Fibroblast of lung (primary cell): ENCODE measurements at regions not wholly inside any gene's neighbourhood (a gene's known extent, or its start where the extent isn't known, plus 50 kb on each side); places are given as distances from the start of the nearest gene placed in this dataset.

Source experiments
- DNase-seq, 2 donors: peaks; one replicate each; pipeline versions ENCODE4 v3.0.0 to v3.0.0-alpha.2; 2010; ENCODE audit warnings: low read depth in 2 of 2
- H2AFZ ChIP-seq: 2 replicates; pipeline ENCODE4 v1.5.1; 2012; ENCODE audit warnings: low read length, control low read depth, inconsistent platforms
- H3K27ac ChIP-seq: 2 replicates; pipeline ENCODE4 v1.5.1; 2011; ENCODE audit warnings: low read length, control low read depth; ENCODE audit not compliant: insufficient read depth
- H3K27me3 ChIP-seq: 2 replicates; pipeline ENCODE4 v1.5.1; 2011; ENCODE audit warnings: mild to moderate bottlenecking, low read length; ENCODE audit not compliant: control insufficient read depth, insufficient read depth
- H3K36me3 ChIP-seq: 2 replicates; pipeline ENCODE4 v1.5.1; 2011; ENCODE audit warnings: low read length; ENCODE audit not compliant: control insufficient read depth, insufficient read depth
- H3K4me1 ChIP-seq: 2 replicates; pipeline ENCODE4 v1.5.1; 2011; ENCODE audit warnings: low read length; ENCODE audit not compliant: control insufficient read depth, insufficient read depth; ENCODE audit errors: extremely low read depth
- H3K4me2 ChIP-seq: 2 replicates; pipeline ENCODE4 v1.5.1; 2011; ENCODE audit warnings: low read length, control low read depth; ENCODE audit not compliant: insufficient read depth; ENCODE audit errors: extremely low read depth
- H3K4me3 ChIP-seq, 4 experiments: fragments of 200-600 bp in 1 of 4; sonication (generic) in 1 of 4; replicated peaks in 1 of 4; 2 replicates each; pipeline ENCODE4 v1.5.1; 2011 to 2016; ENCODE audit warnings: low read length in 4 of 4, low read depth in 3 of 4, mild to moderate bottlenecking in 3 of 4, control low read depth in 2 of 4, inconsistent platforms in 1 of 4, mixed read lengths in 1 of 4; ENCODE audit not compliant: insufficient read depth in 1 of 4; ENCODE audit errors: control extremely low read depth in 1 of 4
- H3K79me2 ChIP-seq: 2 replicates; pipeline ENCODE4 v1.5.1; 2012; ENCODE audit warnings: mild to moderate bottlenecking, low read length, inconsistent platforms; ENCODE audit not compliant: control insufficient read depth, insufficient read depth
- H3K9ac ChIP-seq: 2 replicates; pipeline ENCODE4 v1.5.1; 2011; ENCODE audit warnings: mild to moderate bottlenecking, low read length, control low read depth; ENCODE audit not compliant: insufficient read depth
- H3K9me3 ChIP-seq: 2 replicates; pipeline ENCODE4 v1.5.1; 2012; ENCODE audit warnings: low read depth, low read length; ENCODE audit not compliant: control insufficient read depth, insufficient read depth
- H4K20me1 ChIP-seq: 2 replicates; pipeline ENCODE4 v1.5.1; 2011; ENCODE audit warnings: low read length; ENCODE audit not compliant: control insufficient read depth, insufficient read depth; ENCODE audit errors: extremely low read depth
- EZH2 ChIP-seq: IDR thresholded peaks from 2 replicates; pipeline ENCODE4 v1.5.1; 2012; ENCODE audit warnings: low read length, control low read depth, mild to moderate bottlenecking; ENCODE audit errors: missing control alignments
- TF ChIP-seq, protein P1 (sequence below), 2 donors: IDR thresholded peaks in 1 of 2; conservative IDR thresholded peaks in 1 of 2; 1 replicate in 1 of 2; 2 replicates in 1 of 2; pipeline ENCODE4 v1.5.1; 2011 to 2012; ENCODE audit warnings: low read length in 2 of 2, control low read depth in 1 of 2, inconsistent platforms in 1 of 2, low read depth in 1 of 2, mild to moderate bottlenecking in 1 of 2

GRCh38 chr11:46215208-46215931 lies 62.1 kb upstream of the CREB3L1 start:
- no peaks in the 10 kb centered on the region for H3K79me2 ChIP-seq
- no peaks in the 10 kb centered on the region for H3K9me3 ChIP-seq
- no peaks in the 10 kb centered on the region for H3K4me1 ChIP-seq
- H3K4me2 ChIP-seq, result no peak overlapping the region
- no peaks in the 10 kb centered on the region for H3K36me3 ChIP-seq
- no peaks in the 10 kb centered on the region for H4K20me1 ChIP-seq
- H3K4me3 ChIP-seq, result no peak overlapping the region
- H3K27ac ChIP-seq, result no peak overlapping the region
- no peak overlapping the region for H3K9ac ChIP-seq
- TF ChIP-seq, protein P1, sequence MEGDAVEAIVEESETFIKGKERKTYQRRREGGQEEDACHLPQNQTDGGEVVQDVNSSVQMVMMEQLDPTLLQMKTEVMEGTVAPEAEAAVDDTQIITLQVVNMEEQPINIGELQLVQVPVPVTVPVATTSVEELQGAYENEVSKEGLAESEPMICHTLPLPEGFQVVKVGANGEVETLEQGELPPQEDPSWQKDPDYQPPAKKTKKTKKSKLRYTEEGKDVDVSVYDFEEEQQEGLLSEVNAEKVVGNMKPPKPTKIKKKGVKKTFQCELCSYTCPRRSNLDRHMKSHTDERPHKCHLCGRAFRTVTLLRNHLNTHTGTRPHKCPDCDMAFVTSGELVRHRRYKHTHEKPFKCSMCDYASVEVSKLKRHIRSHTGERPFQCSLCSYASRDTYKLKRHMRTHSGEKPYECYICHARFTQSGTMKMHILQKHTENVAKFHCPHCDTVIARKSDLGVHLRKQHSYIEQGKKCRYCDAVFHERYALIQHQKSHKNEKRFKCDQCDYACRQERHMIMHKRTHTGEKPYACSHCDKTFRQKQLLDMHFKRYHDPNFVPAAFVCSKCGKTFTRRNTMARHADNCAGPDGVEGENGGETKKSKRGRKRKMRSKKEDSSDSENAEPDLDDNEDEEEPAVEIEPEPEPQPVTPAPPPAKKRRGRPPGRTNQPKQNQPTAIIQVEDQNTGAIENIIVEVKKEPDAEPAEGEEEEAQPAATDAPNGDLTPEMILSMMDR (conservative IDR thresholded peaks at IDR 0.05 in 1 of 2, IDR thresholded peaks at IDR 0.05 in 1 of 2; ENCODE audit: low read depth in 1 of 2, low read length in 2 of 2), result no peak
- no peak for TF ChIP-seq EZH2
- DNase-seq, result no peak
- no peak overlapping the region for H2AFZ ChIP-seq
- H3K27me3 ChIP-seq, result no peaks in the 10 kb centered on the region

DNA sequence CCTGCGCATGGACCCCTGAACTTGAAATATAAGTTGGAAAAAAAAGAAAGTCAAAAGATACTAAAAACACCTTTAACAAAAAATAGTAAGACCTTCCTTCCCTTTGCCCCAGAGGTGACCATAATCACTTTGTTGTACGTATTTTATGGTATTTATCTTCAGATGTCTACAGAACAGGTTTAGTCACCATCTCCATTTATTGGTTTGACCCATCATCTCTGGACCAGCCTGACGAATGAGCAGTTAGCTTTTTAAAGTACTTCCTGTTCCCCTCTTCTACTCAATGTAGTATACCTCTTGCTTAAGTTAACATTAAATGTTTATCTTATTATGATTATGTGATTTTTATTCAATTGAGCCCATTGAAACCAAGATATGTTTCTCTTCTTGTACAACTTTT lies 64.7 kb upstream of the CREB3L1 start:
- no peaks in the 10 kb centered on the region for H3K79me2 ChIP-seq
- H3K27me3 ChIP-seq, result no peaks in the 10 kb centered on the region
- no peak for TF ChIP-seq EZH2
- TF ChIP-seq, protein P1 (conservative IDR thresholded peaks at IDR 0.05 in 1 of 2, IDR thresholded peaks at IDR 0.05 in 1 of 2; ENCODE audit: low read depth in 1 of 2, low read length in 2 of 2), result no peak
- peaks cover 2% of the 10 kb centered on the region for H3K4me1 ChIP-seq
- no peak overlapping the region for H3K4me2 ChIP-seq
- H3K9ac ChIP-seq, result no peak overlapping the region
- DNase-seq, result no peak
- H3K9me3 ChIP-seq, result no peaks in the 10 kb centered on the region
- no peak overlapping the region for H3K27ac ChIP-seq
- no peak overlapping the region for H2AFZ ChIP-seq
- no peak overlapping the region for H3K4me3 ChIP-seq
- no peaks in the 10 kb centered on the region for H3K36me3 ChIP-seq
- no peaks in the 10 kb centered on the region for H4K20me1 ChIP-seq

- Histone ChIP-seq H3K27ac (no peak overlapping the region), H3K4me1 (peaks cover 2% of the 10 kb centered on the region), H4K20me1 (no peaks in the 10 kb centered on the region), H3K9ac (no peak overlapping the region), H3K27me3 (no peaks in the 10 kb centered on the region), H2AFZ (no peak overlapping the region), H3K4me3 (no peak overlapping the region), H3K4me2 (no peak overlapping the region), H3K36me3 (no peaks in the 10 kb centered on the region), H3K9me3 (no peaks in the 10 kb centered on the region), H3K79me2 (no peaks in the 10 kb centered on the region)
- TF ChIP-seq EZH2, result no peak
- TF ChIP-seq, protein P1 (conservative IDR thresholded peaks at IDR 0.05 in 1 of 2, IDR thresholded peaks at IDR 0.05 in 1 of 2; ENCODE audit: low read depth in 1 of 2, low read length in 2 of 2), result no peak
- DNase-seq, result no peak
Measured at GRCh38 chr11:46210856-46211255, 66.6 kb upstream of the CREB3L1 start.
